ENCODE measurements at regions not wholly inside any gene's neighbourhood (a gene's known extent, or its start where the extent isn't known, plus 50 kb on each side); places are given as distances from the start of the nearest gene placed in this dataset.

DNA sequence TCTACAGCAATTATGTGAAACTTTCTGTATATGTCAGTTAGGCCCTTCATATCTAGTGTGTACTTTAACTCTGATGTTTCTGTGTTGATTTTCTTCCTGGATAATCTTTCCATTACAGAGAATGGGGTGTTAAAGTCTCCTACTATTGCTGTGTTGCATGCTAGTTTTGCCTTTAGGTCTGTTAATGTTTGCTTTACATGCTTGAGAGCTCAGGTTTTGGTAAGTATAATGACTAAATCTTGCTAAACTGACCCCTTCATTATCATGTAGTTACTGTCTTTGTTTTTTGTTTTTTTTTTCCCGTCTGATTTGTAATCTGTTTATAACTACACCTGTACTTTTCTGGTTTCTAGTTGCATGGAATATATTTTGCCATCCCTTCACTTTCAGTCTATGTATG, 63.6 kb upstream of the UGT2B15 start:
- Histone ChIP-seq H4K20me1 (ENCODE audit: low read depth) (no peaks in the 10 kb centered on the region), H3K4me3 (no peak overlapping the region), H3K27ac (no peak overlapping the region), H3K27me3 (no peaks in the 10 kb centered on the region), H3K4me1 (no peaks in the 10 kb centered on the region), H2AFZ (replicated peaks) (no peak overlapping the region), H3K4me2 (no peak overlapping the region), H3K9ac (no peak overlapping the region), H3F3A (ENCODE audit: low read depth) (no peaks in the 10 kb centered on the region), H3K36me3 (no peaks in the 10 kb centered on the region), H3K79me2 (ENCODE audit: low read depth) (no peaks in the 10 kb centered on the region), H3K9me3 (ENCODE audit: low read depth) (no peaks in the 10 kb centered on the region)
- H3K4me3 Mint-ChIP-seq: no peak overlapping the region
- TF ChIP-seq EZH2 (IDR thresholded peaks at IDR 0.05) (no peak), EZH2phosphoT487 (IDR thresholded peaks at IDR 0.05) (no peak)
- TF ChIP-seq, protein P1, sequence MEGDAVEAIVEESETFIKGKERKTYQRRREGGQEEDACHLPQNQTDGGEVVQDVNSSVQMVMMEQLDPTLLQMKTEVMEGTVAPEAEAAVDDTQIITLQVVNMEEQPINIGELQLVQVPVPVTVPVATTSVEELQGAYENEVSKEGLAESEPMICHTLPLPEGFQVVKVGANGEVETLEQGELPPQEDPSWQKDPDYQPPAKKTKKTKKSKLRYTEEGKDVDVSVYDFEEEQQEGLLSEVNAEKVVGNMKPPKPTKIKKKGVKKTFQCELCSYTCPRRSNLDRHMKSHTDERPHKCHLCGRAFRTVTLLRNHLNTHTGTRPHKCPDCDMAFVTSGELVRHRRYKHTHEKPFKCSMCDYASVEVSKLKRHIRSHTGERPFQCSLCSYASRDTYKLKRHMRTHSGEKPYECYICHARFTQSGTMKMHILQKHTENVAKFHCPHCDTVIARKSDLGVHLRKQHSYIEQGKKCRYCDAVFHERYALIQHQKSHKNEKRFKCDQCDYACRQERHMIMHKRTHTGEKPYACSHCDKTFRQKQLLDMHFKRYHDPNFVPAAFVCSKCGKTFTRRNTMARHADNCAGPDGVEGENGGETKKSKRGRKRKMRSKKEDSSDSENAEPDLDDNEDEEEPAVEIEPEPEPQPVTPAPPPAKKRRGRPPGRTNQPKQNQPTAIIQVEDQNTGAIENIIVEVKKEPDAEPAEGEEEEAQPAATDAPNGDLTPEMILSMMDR (IDR thresholded peaks at IDR 0.05): no peak
- no peak for DNase-seq (ENCODE audit: low spot score)
- no peaks in the 10 kb centered on the region for H3K36me3 Mint-ChIP-seq
- peaks cover 3% of the 10 kb centered on the region for H3K27me3 Mint-ChIP-seq (ENCODE audit: insufficient read depth, low read depth)
- H3K27ac Mint-ChIP-seq: peak overlapping the region; percentile 10
- H3K4me1 Mint-ChIP-seq: peaks cover 27% of the 10 kb centered on the region
- peaks cover 17% of the 10 kb centered on the region for H3K9me3 Mint-ChIP-seq

DNA sequence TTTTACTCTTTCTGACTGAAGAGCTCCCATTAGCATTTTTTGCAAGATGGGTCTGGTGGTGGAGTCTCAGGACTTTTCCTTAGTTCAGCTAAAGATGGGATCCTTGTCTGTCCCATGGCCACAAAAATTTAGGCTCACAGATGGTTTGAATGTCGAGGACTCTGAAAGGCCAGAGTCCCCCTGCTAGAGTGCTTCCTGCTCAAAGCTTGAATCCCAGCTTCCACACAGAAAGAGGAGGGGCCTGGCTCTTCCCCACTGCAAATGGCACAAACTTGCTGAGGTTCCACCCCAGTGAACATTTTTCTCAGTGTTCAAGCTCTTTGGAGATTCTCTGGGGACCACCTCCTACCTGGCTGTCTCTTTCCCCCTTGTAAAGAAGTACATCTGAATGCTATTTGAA, 64.7 kb upstream of the UGT2B15 start:
- Histone ChIP-seq H2AFZ (replicated peaks) (peak overlapping the region; percentile 68), H3K79me2 (ENCODE audit: low read depth) (no peaks in the 10 kb centered on the region)

DNA sequence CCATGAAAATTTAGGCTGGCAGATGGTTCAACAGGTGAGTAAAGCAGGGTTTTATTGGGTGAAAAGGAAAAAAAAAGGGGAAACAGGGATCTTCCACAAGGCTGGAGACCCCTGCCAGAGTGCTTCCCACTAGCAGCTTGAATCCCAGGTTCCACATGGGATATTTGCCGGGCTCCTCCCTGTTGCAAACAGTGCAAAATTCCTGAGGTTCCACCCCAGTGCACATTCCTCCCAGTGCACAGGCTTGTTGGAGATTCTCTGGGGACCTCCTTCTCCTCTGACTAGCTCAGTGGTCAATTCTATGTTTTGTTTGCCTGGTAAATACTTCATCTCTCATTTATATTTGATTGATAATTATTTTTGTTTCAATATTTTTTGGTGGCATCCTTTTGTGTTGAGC, 66.4 kb upstream of the UGT2B15 start:
- Histone ChIP-seq H4K20me1 (ENCODE audit: low read depth) (no peaks in the 10 kb centered on the region), H3K9me3 (ENCODE audit: low read depth) (no peaks in the 10 kb centered on the region), H2AFZ (replicated peaks) (no peak overlapping the region), H3K4me3 (no peak overlapping the region), H3K79me2 (ENCODE audit: low read depth) (no peaks in the 10 kb centered on the region), H3K4me1 (no peaks in the 10 kb centered on the region), H3K27me3 (no peaks in the 10 kb centered on the region), H3K27ac (no peak overlapping the region), H3K36me3 (no peaks in the 10 kb centered on the region), H3K9ac (no peak overlapping the region), H3F3A (ENCODE audit: low read depth) (no peaks in the 10 kb centered on the region), H3K4me2 (no peak overlapping the region)
- H3K4me1 Mint-ChIP-seq: peaks cover 27% of the 10 kb centered on the region
- no peak overlapping the region for H3K4me3 Mint-ChIP-seq
- H3K9me3 Mint-ChIP-seq: peaks cover 5% of the 10 kb centered on the region
- no peak for DNase-seq (ENCODE audit: low spot score)
- H3K36me3 Mint-ChIP-seq: no peaks in the 10 kb centered on the region
- no peak overlapping the region for H3K27ac Mint-ChIP-seq
- peaks cover 3% of the 10 kb centered on the region for H3K27me3 Mint-ChIP-seq (ENCODE audit: insufficient read depth, low read depth)
- TF ChIP-seq EZH2 (IDR thresholded peaks at IDR 0.05) (no peak), EZH2phosphoT487 (IDR thresholded peaks at IDR 0.05) (no peak)
- TF ChIP-seq, protein P1 (IDR thresholded peaks at IDR 0.05): no peak

More for the DNA sequence above, 64.7 kb upstream of the UGT2B15 start:
- Histone ChIP-seq H3K4me3 (no peak overlapping the region), H4K20me1 (ENCODE audit: low read depth) (no peaks in the 10 kb centered on the region), H3K27me3 (no peaks in the 10 kb centered on the region), H3K9ac (no peak overlapping the region), H3K4me2 (no peak overlapping the region), H3F3A (ENCODE audit: low read depth) (no peaks in the 10 kb centered on the region), H3K27ac (no peak overlapping the region), H3K4me1 (no peaks in the 10 kb centered on the region), H3K9me3 (ENCODE audit: low read depth) (no peaks in the 10 kb centered on the region), H3K36me3 (no peaks in the 10 kb centered on the region)
- Mint-ChIP-seq H3K36me3 (no peaks in the 10 kb centered on the region), H3K27me3 (ENCODE audit: insufficient read depth, low read depth) (peaks cover 3% of the 10 kb centered on the region), H3K4me1 (peaks cover 27% of the 10 kb centered on the region), H3K27ac (no peak overlapping the region), H3K4me3 (no peak overlapping the region), H3K9me3 (peaks cover 12% of the 10 kb centered on the region)
- TF ChIP-seq EZH2phosphoT487 (IDR thresholded peaks at IDR 0.05) (no peak), EZH2 (IDR thresholded peaks at IDR 0.05) (no peak)
- TF ChIP-seq, protein P1 (IDR thresholded peaks at IDR 0.05): no peak
- no peak for DNase-seq (ENCODE audit: low spot score)
